ENCODE measurements at regions not wholly inside any gene's neighbourhood (a gene's known extent, or its start where the extent isn't known, plus 50 kb on each side); places are given as distances from the start of the nearest gene placed in this dataset.
"Not testable (repeated sequence)": the region's sequence is repeated elsewhere in the genome, so short reads cannot be mapped to it uniquely, and the experiment has no call there.

DNA sequence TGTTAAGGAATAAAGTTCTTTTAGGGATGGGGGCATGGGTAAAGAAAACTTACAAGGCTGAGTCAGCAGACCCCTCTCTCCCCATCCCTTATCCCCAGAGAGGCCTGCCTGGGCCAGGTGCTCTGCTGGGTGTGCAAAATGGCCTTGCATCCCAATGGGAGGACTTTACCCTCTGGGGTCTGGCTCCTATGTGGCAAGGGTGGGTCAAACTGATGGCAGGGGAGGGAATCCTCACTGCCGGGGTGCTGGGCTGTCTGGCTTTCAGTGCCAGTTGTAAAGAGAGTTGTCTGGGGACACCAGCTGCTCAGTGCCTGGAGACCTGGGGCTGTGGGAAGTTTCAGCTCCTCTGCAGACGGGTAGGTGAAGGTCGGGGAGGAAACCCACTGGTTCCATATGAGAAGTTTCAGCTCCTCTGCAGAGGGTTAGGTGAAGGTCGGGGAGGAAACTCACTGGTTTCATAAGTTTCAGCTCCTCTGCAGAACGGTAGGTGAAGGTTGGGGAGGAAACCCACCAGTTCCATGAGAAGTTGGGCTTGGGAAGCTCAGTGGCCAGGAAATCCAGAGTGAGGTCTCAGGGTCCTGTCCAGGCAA, 127.2 kb upstream of the PODXL start:
- Mint-ChIP-seq H3K27ac (no peak overlapping the region), H3K9me3 (peaks cover 4% of the 10 kb centered on the region), H3K4me1 (no peaks in the 10 kb centered on the region), H3K27me3 (ENCODE audit: insufficient read depth, low read depth) (peaks cover 12% of the 10 kb centered on the region), H3K36me3 (peaks cover 2% of the 10 kb centered on the region), H3K4me3 (no peak overlapping the region)
- no peak for DNase-seq (ENCODE audit: low spot score)
- Histone ChIP-seq H3K27ac (no peak overlapping the region), H3K79me2 (ENCODE audit: low read depth) (no peaks in the 10 kb centered on the region), H3K9me3 (ENCODE audit: low read depth) (no peaks in the 10 kb centered on the region), H3K4me1 (no peaks in the 10 kb centered on the region), H3K27me3 (no peaks in the 10 kb centered on the region), H3K4me2 (no peak overlapping the region), H3K36me3 (no peaks in the 10 kb centered on the region), H2AFZ (replicated peaks) (no peak overlapping the region), H4K20me1 (ENCODE audit: low read depth) (no peaks in the 10 kb centered on the region), H3K9ac (no peak overlapping the region), H3F3A (ENCODE audit: low read depth) (no peaks in the 10 kb centered on the region), H3K4me3 (no peak overlapping the region)
- TF ChIP-seq EZH2 (IDR thresholded peaks at IDR 0.05) (no peak), EZH2phosphoT487 (IDR thresholded peaks at IDR 0.05) (no peak)
- TF ChIP-seq, protein P1, sequence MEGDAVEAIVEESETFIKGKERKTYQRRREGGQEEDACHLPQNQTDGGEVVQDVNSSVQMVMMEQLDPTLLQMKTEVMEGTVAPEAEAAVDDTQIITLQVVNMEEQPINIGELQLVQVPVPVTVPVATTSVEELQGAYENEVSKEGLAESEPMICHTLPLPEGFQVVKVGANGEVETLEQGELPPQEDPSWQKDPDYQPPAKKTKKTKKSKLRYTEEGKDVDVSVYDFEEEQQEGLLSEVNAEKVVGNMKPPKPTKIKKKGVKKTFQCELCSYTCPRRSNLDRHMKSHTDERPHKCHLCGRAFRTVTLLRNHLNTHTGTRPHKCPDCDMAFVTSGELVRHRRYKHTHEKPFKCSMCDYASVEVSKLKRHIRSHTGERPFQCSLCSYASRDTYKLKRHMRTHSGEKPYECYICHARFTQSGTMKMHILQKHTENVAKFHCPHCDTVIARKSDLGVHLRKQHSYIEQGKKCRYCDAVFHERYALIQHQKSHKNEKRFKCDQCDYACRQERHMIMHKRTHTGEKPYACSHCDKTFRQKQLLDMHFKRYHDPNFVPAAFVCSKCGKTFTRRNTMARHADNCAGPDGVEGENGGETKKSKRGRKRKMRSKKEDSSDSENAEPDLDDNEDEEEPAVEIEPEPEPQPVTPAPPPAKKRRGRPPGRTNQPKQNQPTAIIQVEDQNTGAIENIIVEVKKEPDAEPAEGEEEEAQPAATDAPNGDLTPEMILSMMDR (IDR thresholded peaks at IDR 0.05) = no peak

DNA sequence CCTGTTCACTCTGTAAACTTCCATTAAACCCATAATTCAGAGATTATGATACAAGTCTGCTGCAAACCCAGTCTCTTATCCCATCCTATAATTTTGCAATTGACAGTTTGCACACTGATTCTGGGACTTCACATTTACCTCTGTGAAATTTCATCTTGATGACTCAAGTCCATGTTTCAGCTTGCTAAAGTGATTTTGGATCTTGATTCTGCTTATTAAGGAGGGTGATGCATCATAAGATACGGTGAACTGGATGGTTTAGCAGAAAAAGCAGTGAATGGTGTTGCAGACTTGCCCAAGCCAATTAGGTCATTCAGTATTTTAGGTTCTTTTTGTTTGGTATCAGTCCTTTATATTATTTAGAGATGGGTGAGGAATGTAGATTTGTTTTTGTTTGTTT, 125.5 kb upstream of the PODXL start:
- Histone ChIP-seq H4K20me1 (ENCODE audit: low read depth) (no peaks in the 10 kb centered on the region), H3K9ac (no peak overlapping the region), H3K4me1 (no peaks in the 10 kb centered on the region), H3K4me2 (no peak overlapping the region), H3K79me2 (ENCODE audit: low read depth) (no peaks in the 10 kb centered on the region), H3K27me3 (no peaks in the 10 kb centered on the region), H3K36me3 (no peaks in the 10 kb centered on the region), H3K4me3 (no peak overlapping the region), H3K9me3 (ENCODE audit: low read depth) (no peaks in the 10 kb centered on the region), H2AFZ (replicated peaks) (no peak overlapping the region), H3F3A (ENCODE audit: low read depth) (no peaks in the 10 kb centered on the region), H3K27ac (no peak overlapping the region)
- H3K4me3 Mint-ChIP-seq = no peak overlapping the region
- H3K27ac Mint-ChIP-seq = no peak overlapping the region
- H3K36me3 Mint-ChIP-seq = peaks cover 2% of the 10 kb centered on the region
- peaks cover 4% of the 10 kb centered on the region for H3K9me3 Mint-ChIP-seq
- peaks cover 6% of the 10 kb centered on the region for H3K27me3 Mint-ChIP-seq (ENCODE audit: insufficient read depth, low read depth)
- DNase-seq (ENCODE audit: low spot score) = no peak
- H3K4me1 Mint-ChIP-seq = no peaks in the 10 kb centered on the region
- TF ChIP-seq EZH2 (IDR thresholded peaks at IDR 0.05) (no peak), EZH2phosphoT487 (IDR thresholded peaks at IDR 0.05) (no peak)
- TF ChIP-seq, protein P1 (IDR thresholded peaks at IDR 0.05) = no peak

DNA sequence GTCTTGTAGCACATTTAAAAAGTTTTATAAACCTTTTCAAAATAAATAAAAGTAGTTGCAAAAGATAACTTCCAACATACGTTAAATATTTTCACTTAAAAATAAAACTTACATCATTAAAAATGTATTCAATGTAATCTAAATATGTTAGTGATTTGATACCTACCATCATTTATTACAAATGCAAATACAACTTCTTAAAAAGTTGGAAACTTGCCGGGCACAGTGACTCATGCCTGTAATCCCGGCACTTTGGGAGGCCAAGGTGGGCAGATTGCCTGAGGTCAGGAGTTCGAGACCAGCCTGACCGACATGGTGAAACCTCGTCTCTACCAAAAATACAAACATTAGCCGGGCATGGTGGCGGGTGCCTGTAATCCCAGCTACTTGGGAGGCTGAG, 122.6 kb upstream of the PODXL start:
- H3K4me2 ChIP-seq; H2AFZ ChIP-seq (replicated peaks); DNase-seq (ENCODE audit: low spot score); H3F3A ChIP-seq (ENCODE audit: low read depth); H3K4me3 Mint-ChIP-seq; H3K36me3 Mint-ChIP-seq; H3K9ac ChIP-seq; H3K9me3 Mint-ChIP-seq; H3K27ac ChIP-seq; H3K27ac Mint-ChIP-seq; H3K27me3 ChIP-seq; H3K4me3 ChIP-seq; H3K9me3 ChIP-seq (ENCODE audit: low read depth); H3K4me1 ChIP-seq; H3K79me2 ChIP-seq (ENCODE audit: low read depth); H3K4me1 Mint-ChIP-seq; H3K27me3 Mint-ChIP-seq (ENCODE audit: insufficient read depth, low read depth); H3K36me3 ChIP-seq; H4K20me1 ChIP-seq (ENCODE audit: low read depth): not testable (repeated sequence)

DNA sequence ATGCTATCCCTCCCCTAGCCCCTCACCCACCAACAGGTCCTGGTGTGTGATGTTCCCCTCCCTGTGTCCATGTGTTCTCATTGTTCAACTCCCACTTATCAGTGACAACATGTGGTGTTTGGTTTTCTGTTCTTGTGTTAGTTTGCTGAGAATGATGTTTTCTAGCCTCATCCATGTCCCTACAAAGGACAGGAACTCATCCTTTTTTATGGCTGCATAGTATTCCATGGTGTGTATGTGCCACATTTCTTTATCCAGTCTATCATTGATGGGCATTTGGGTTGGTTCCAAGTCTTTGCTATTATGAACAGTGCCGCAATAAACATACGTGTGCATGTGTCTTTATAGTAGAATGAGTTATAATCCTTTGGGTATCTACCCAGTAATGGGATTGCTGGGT, 120.4 kb upstream of the PODXL start:
- H3K9ac ChIP-seq; H3K4me1 Mint-ChIP-seq; H3K79me2 ChIP-seq (ENCODE audit: low read depth); H3K4me3 ChIP-seq; H3K36me3 ChIP-seq; H2AFZ ChIP-seq (replicated peaks); DNase-seq (ENCODE audit: low spot score); H3K4me3 Mint-ChIP-seq; H3K27me3 ChIP-seq; H3K4me1 ChIP-seq; H3K36me3 Mint-ChIP-seq; H3K9me3 ChIP-seq (ENCODE audit: low read depth); H3K27ac Mint-ChIP-seq; H3K9me3 Mint-ChIP-seq; H3K4me2 ChIP-seq; H3F3A ChIP-seq (ENCODE audit: low read depth); H3K27ac ChIP-seq; H4K20me1 ChIP-seq (ENCODE audit: low read depth): not testable (repeated sequence)
- peaks cover 12% of the 10 kb centered on the region for H3K27me3 Mint-ChIP-seq (ENCODE audit: insufficient read depth, low read depth)
